HEK293T (cell line): ENCODE measurements at regions not wholly inside any gene's neighbourhood (a gene's known extent, or its start where the extent isn't known, plus 50 kb on each side); places are given as distances from the start of the nearest gene placed in this dataset.

Experiments used
- CTCF ChIA-PET: fragments of 350-600 bp; formaldehyde crosslinking; extraction: SDS; loops from one replicate; lab custom pipeline; 2021; ENCODE audit warnings: antibody characterized with exemption, inconsistent platforms; lab: Yijun Ruan, JAX
- POLR2A ChIA-PET: fragments of 350-600 bp; formaldehyde crosslinking; extraction: SDS; loops from one replicate; lab custom pipeline; 2020; ENCODE audit warnings: antibody characterized with exemption, inconsistent platforms; lab: Yijun Ruan, JAX
- DNase-seq: peaks from one replicate; pipeline ENCODE4 v3.0.0; 2012; ENCODE audit warnings: mixed read lengths; ENCODE audit errors: extremely low spot score
- ARNT ChIP-seq: fragments of 450-650 bp; IDR thresholded peaks from 2 replicates; pipeline ENCODE4 v1.6.1; 2017; ENCODE audit warnings: mild to moderate bottlenecking
- BHLHE40 ChIP-seq: fragments of 450-650 bp; IDR thresholded peaks from 2 replicates; pipeline ENCODE4 v1.6.1; 2016; ENCODE audit warnings: mild to moderate bottlenecking, moderate library complexity, borderline replicate concordance
- CTBP1 ChIP-seq: fragments of 450-650 bp; IDR thresholded peaks from 2 replicates; pipeline ENCODE4 v1.6.1; 2016; ENCODE audit warnings: borderline replicate concordance
- ELF4 ChIP-seq: fragments of 450-650 bp; IDR thresholded peaks from 2 replicates; pipeline ENCODE4 v1.6.1; 2017; ENCODE audit warnings: antibody characterized with exemption
- FOXA1 ChIP-seq: fragments of 450-650 bp; IDR thresholded peaks from 2 replicates; pipeline ENCODE4 v1.6.1; 2016; ENCODE audit warnings: mild to moderate bottlenecking
- FOXK2 ChIP-seq: fragments of 450-650 bp; IDR thresholded peaks from 2 replicates; pipeline ENCODE4 v1.6.1; 2016; ENCODE audit warnings: mild to moderate bottlenecking
- FOXM1 ChIP-seq: fragments of 450-650 bp; IDR thresholded peaks from 2 replicates; pipeline ENCODE4 v1.6.1; 2017; ENCODE audit warnings: mild to moderate bottlenecking, borderline replicate concordance
- HDGF ChIP-seq: fragments of 450-650 bp; IDR thresholded peaks from 2 replicates; pipeline ENCODE4 v1.6.1; 2017; ENCODE audit warnings: antibody characterized with exemption, borderline replicate concordance
- L3MBTL2 ChIP-seq: fragments of 450-650 bp; conservative IDR thresholded peaks from 2 replicates; pipeline ENCODE4 v1.6.1; 2016; ENCODE audit warnings: mild to moderate bottlenecking
- LEF1 ChIP-seq: fragments of 450-650 bp; IDR thresholded peaks from 2 replicates; pipeline ENCODE4 v1.6.1; 2017; ENCODE audit warnings: mild to moderate bottlenecking, borderline replicate concordance
- NFRKB ChIP-seq: fragments of 450-650 bp; IDR thresholded peaks from 2 replicates; pipeline ENCODE4 v1.6.1; 2016; ENCODE audit warnings: mild to moderate bottlenecking, moderate library complexity
- PKNOX1 ChIP-seq: fragments of 450-650 bp; IDR thresholded peaks from 2 replicates; pipeline ENCODE4 v1.6.1; 2016
- SP1 ChIP-seq: fragments of 450-650 bp; IDR thresholded peaks from 2 replicates; pipeline ENCODE4 v1.6.1; 2017
- SUZ12 ChIP-seq: fragments of 450-650 bp; IDR thresholded peaks from 2 replicates; pipeline ENCODE4 v1.6.1; 2016; ENCODE audit warnings: mild to moderate bottlenecking
- TARDBP ChIP-seq: fragments of 450-650 bp; IDR thresholded peaks from 2 replicates; pipeline ENCODE4 v1.6.1; 2016
- ZNF384 ChIP-seq: fragments of 450-650 bp; IDR thresholded peaks from 2 replicates; pipeline ENCODE4 v1.6.1; 2016

GRCh38 chr5:102594192-102594591, 95.4 kb upstream of the SLCO6A1 start:
- DNase-seq: no peak
- ChIA-PET POLR2A (no interaction called here), CTCF (no interaction called here)
- TF ChIP-seq PKNOX1 (no peak), L3MBTL2 (no peak), SP1 (no peak), CTBP1 (no peak), ARNT (no peak), SUZ12 (no peak), ZNF384 (no peak), ELF4 (no peak), BHLHE40 (no peak), HDGF (no peak), NFRKB (no peak), TARDBP (no peak), FOXA1 (no peak), FOXM1 (no peak), LEF1 (no peak)

- DNase-seq: no peak
- ChIA-PET POLR2A (no interaction called here), CTCF (no interaction called here)
- TF ChIP-seq ELF4: no peak
- no peak for TF ChIP-seq L3MBTL2
- TF ChIP-seq ZNF384: no peak
- TF ChIP-seq PKNOX1: no peak
- no peak for TF ChIP-seq FOXK2
These were observed 96.5 kb upstream of the SLCO6A1 start for GRCh38 chr5:102595332-102595731.

GRCh38 chr5:102596113-102596512, 97.3 kb upstream of the SLCO6A1 start:
- POLR2A ChIA-PET: no interaction called here
- no peak for DNase-seq
- CTCF ChIA-PET: no interaction called here
- TF ChIP-seq ZNF384 (no peak), HDGF (no peak), FOXM1 (no peak), SUZ12 (no peak), LEF1 (no peak), L3MBTL2 (no peak), BHLHE40 (no peak), CTBP1 (no peak), ARNT (no peak), TARDBP (no peak), SP1 (no peak)

GRCh38 chr5:102596951-102597350, 98.2 kb upstream of the SLCO6A1 start:
- no peak for DNase-seq
- ChIA-PET CTCF (no interaction called here), POLR2A (no interaction called here)
- TF ChIP-seq LEF1 (no peak), FOXM1 (no peak), PKNOX1 (no peak), HDGF (no peak), FOXK2 (no peak), ARNT (no peak), ZNF384 (no peak), SP1 (no peak), TARDBP (no peak), CTBP1 (no peak), NFRKB (no peak), L3MBTL2 (no peak)

GRCh38 chr5:102599289-102599688, 100.5 kb upstream of the SLCO6A1 start:
- ChIA-PET CTCF (no interaction called here), POLR2A (no interaction called here)
- TF ChIP-seq SUZ12 (no peak), PKNOX1 (no peak), ZNF384 (no peak), TARDBP (no peak), ELF4 (no peak), BHLHE40 (no peak)
- DNase-seq: no peak

- no peak for DNase-seq
- CTCF ChIA-PET: no interaction called here
- POLR2A ChIA-PET: no interaction called here
- no peak for TF ChIP-seq FOXA1
- TF ChIP-seq HDGF: no peak
- no peak for TF ChIP-seq SP1
- TF ChIP-seq ARNT: no peak
- no peak for TF ChIP-seq NFRKB
These were observed 102.2 kb upstream of the SLCO6A1 start for GRCh38 chr5:102600964-102601363.
